ENCODE measurements at regions not wholly inside any gene's neighbourhood (a gene's known extent, or its start where the extent isn't known, plus 50 kb on each side); places are given as distances from the start of the nearest gene placed in this dataset.

DNA sequence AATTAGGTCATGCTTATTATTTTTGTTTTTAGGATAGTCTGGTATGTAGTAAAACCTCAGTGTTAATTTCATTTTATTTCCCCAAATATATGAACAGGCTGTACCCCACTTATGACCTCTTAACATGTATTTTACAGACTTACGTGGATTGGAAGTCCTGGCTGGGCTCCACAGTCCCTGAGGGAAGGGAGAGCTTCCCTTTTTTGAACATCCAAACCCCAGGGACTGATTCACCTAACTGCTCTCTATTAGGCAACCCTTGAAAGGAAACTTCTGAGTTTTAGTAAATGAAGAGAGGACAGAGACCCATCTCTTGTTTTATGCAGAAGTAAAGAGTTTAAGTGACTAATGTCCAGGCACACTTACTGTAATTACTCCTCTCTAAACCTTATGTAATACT is 233.1 kb upstream of the SPRY1 start:
- no peak for TF ChIP-seq CTCF (IDR thresholded peaks at IDR 0.05; ENCODE audit: unreplicated experiment)
- peak overlapping the region; percentile 24 for H3K27ac Mint-ChIP-seq (ENCODE audit: low read depth, unreplicated experiment)
- ChIA-PET POLR2A (interaction anchor here (1.0 to 1.8 kb wide), 2 partner anchors 35 kb away, joined by 4 read pairs; no protein-coding TSS in a partner anchor), CTCF (interaction anchor here (1.0 to 1.1 kb wide), 2 partner anchors 13 to 36 kb away, joined by 3 to 4 read pairs; no protein-coding TSS in a partner anchor)
- H3K36me3 Mint-ChIP-seq (ENCODE audit: insufficient read depth, unreplicated experiment): no peaks in the 10 kb centered on the region
- no peak overlapping the region for H3K4me3 Mint-ChIP-seq (ENCODE audit: unreplicated experiment)
- no TSS peak for BruUV-seq (replicated peaks)
- peak; percentile 48 for DNase-seq (ENCODE audit: unreplicated experiment)
- no peaks in the 10 kb centered on the region for H3K9me3 Mint-ChIP-seq (ENCODE audit: unreplicated experiment)
- no peaks in the 10 kb centered on the region for H3K27me3 Mint-ChIP-seq (ENCODE audit: insufficient read depth, unreplicated experiment)
- intact Hi-C loops (cut with micrococcal nuclease): no loop called here
- peaks cover 16% of the 10 kb centered on the region for H3K4me1 Mint-ChIP-seq (ENCODE audit: insufficient read depth, unreplicated experiment)

DNA sequence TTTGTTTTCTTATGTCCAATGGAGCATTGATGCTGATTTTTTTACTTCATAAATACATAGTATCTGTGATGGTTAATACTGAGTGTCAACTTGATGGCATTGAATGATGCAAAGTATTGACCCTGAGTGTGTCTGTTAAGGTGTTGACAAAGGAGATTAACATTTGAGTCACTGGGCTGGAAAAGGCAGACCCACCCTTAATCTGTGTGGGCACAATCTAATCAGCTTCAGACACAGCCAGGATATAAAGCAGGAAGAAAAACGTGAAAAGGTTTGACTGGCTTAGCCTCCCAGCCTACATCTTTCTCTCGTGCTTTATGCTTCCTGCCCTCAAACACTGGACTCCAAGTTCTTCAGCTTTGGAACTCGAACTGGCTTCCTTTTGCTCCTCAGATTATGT is 230.6 kb upstream of the SPRY1 start:
- no peak overlapping the region for H3K4me3 Mint-ChIP-seq (ENCODE audit: unreplicated experiment)
- DNase-seq (ENCODE audit: unreplicated experiment): no peak
- TF ChIP-seq CTCF (IDR thresholded peaks at IDR 0.05; ENCODE audit: unreplicated experiment): no peak
- POLR2A ChIA-PET: no interaction called here
- intact Hi-C loops (cut with micrococcal nuclease): no loop called here
- H3K27ac Mint-ChIP-seq (ENCODE audit: low read depth, unreplicated experiment): no peak overlapping the region
- H3K9me3 Mint-ChIP-seq (ENCODE audit: unreplicated experiment): no peaks in the 10 kb centered on the region
- H3K27me3 Mint-ChIP-seq (ENCODE audit: insufficient read depth, unreplicated experiment): no peaks in the 10 kb centered on the region
- H3K36me3 Mint-ChIP-seq (ENCODE audit: insufficient read depth, unreplicated experiment): no peaks in the 10 kb centered on the region
- no TSS peak for BruUV-seq (replicated peaks)
- CTCF ChIA-PET: interaction anchor here (0.7 kb wide), 2 partner anchors 9 to 588 kb away, joined by 3 read pairs; no protein-coding TSS in a partner anchor
- H3K4me1 Mint-ChIP-seq (ENCODE audit: insufficient read depth, unreplicated experiment): peaks cover 10% of the 10 kb centered on the region

DNA sequence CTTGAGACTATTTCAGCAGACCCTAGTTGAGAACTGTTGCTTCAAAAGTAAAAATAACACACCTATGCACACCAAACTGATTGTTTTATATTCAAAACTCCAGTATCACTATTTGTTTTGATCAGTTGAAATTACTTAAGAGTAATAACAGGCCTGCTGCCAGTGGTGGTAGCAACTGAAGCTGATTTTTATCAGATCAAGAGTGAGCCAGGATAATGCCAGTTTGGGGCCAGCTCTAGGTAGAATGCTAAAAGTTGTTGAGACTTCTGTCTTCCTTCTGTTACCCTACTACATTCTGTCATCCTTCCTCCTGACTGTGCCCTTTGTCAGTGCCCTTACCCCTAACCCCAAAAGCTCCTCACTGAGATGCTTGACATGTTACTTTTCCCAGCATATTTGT is 228.7 kb upstream of the SPRY1 start:
- Mint-ChIP-seq H3K4me1 (ENCODE audit: insufficient read depth, unreplicated experiment) (peaks cover 10% of the 10 kb centered on the region), H3K4me3 (ENCODE audit: unreplicated experiment) (no peak overlapping the region), H3K27me3 (ENCODE audit: insufficient read depth, unreplicated experiment) (no peaks in the 10 kb centered on the region), H3K27ac (ENCODE audit: low read depth, unreplicated experiment) (peak overlapping the region; percentile 72), H3K9me3 (ENCODE audit: unreplicated experiment) (no peaks in the 10 kb centered on the region), H3K36me3 (ENCODE audit: insufficient read depth, unreplicated experiment) (no peaks in the 10 kb centered on the region)
- TF ChIP-seq CTCF (IDR thresholded peaks at IDR 0.05; ENCODE audit: unreplicated experiment): no peak
- ChIA-PET CTCF (interaction anchor here (1.1 to 1.4 kb wide), 3 partner anchors 15 to 66 kb away, joined by 3 to 5 read pairs (median 3); no protein-coding TSS in a partner anchor), POLR2A (interaction anchor here (1.1 to 1.2 kb wide), 2 partner anchors 9 to 12 kb away, joined by 4 read pairs; no protein-coding TSS in a partner anchor)
- no peak for DNase-seq (ENCODE audit: unreplicated experiment)
- BruUV-seq (replicated peaks): no TSS peak
- intact Hi-C loops (cut with micrococcal nuclease): no loop called here

- Mint-ChIP-seq H3K4me1 (ENCODE audit: insufficient read depth, unreplicated experiment) (peaks cover 4% of the 10 kb centered on the region), H3K9me3 (ENCODE audit: unreplicated experiment) (no peaks in the 10 kb centered on the region), H3K27me3 (ENCODE audit: insufficient read depth, unreplicated experiment) (no peaks in the 10 kb centered on the region), H3K4me3 (ENCODE audit: unreplicated experiment) (no peak overlapping the region), H3K36me3 (ENCODE audit: insufficient read depth, unreplicated experiment) (no peaks in the 10 kb centered on the region), H3K27ac (ENCODE audit: low read depth, unreplicated experiment) (no peak overlapping the region)
- BruUV-seq (replicated peaks): no TSS peak
- intact Hi-C loops (cut with micrococcal nuclease): no loop called here
- TF ChIP-seq CTCF (IDR thresholded peaks at IDR 0.05; ENCODE audit: unreplicated experiment): no peak
- DNase-seq (ENCODE audit: unreplicated experiment): no peak
- POLR2A ChIA-PET: no interaction called here
- CTCF ChIA-PET: interaction anchor here (0.6 to 1.4 kb wide), 2 partner anchors 14 to 179 kb away, joined by 3 to 5 read pairs; no protein-coding TSS in a partner anchor
These were observed 227.8 kb upstream of the SPRY1 start for GRCh38 chr4:123168812-123169211.

Measured in MCF 10A (cell line).